Liver (tissue), 8 donors: ENCODE measurements at regions not wholly inside any gene's neighbourhood (a gene's known extent, or its start where the extent isn't known, plus 50 kb on each side); places are given as distances from the start of the nearest gene placed in this dataset.
"Not testable (repeated sequence)": the region's sequence is repeated elsewhere in the genome, so short reads cannot be mapped to it uniquely, and the experiment has no call there.

ENCODE experiments used
- DNase-seq: peaks from one replicate; pipeline ENCODE4 v3.0.0-alpha.2; 2017; ENCODE audit warnings: low spot score
- H3K27ac ChIP-seq, 2 donors: one replicate each; pipeline ENCODE4 v1.7.0; 2013; ENCODE audit warnings: inconsistent platforms in 2 of 2, low read length in 2 of 2, control low read depth in 1 of 2, low read depth in 1 of 2, mild to moderate bottlenecking in 1 of 2
- H3K27me3 ChIP-seq, 4 donors: one replicate each; pipeline versions ENCODE4 v1.6.1 to v1.7.0; 2013; ENCODE audit warnings: low read length in 3 of 4, inconsistent platforms in 1 of 4, mild to moderate bottlenecking in 1 of 4, moderate library complexity in 1 of 4; ENCODE audit not compliant: control insufficient read depth in 4 of 4, insufficient read depth in 4 of 4
- H3K36me3 ChIP-seq, 4 donors: one replicate each; pipeline versions ENCODE4 v1.6.1 to v1.7.0; 2013; ENCODE audit warnings: low read length in 3 of 4, mild to moderate bottlenecking in 3 of 4, low read depth in 1 of 4, moderate library complexity in 1 of 4; ENCODE audit not compliant: control insufficient read depth in 4 of 4, insufficient read depth in 3 of 4
- H3K4me1 ChIP-seq, 4 donors: one replicate each; pipeline versions ENCODE4 v1.6.1 to v1.7.0; 2013; ENCODE audit warnings: low read length in 3 of 4, mild to moderate bottlenecking in 3 of 4, moderate library complexity in 1 of 4; ENCODE audit not compliant: control insufficient read depth in 4 of 4, insufficient read depth in 4 of 4
- H3K4me3 ChIP-seq, 3 donors: one replicate each; pipeline versions ENCODE4 v1.6.1 to v1.7.0; 2013; ENCODE audit warnings: low read length in 3 of 3, control low read depth in 1 of 3, low read depth in 1 of 3, mild to moderate bottlenecking in 1 of 3
- H3K9ac ChIP-seq, 2 donors: one replicate each; pipeline ENCODE4 v1.7.0; 2013; ENCODE audit warnings: low read length in 2 of 2, mild to moderate bottlenecking in 2 of 2, moderate library complexity in 2 of 2, control low read depth in 1 of 2, low read depth in 1 of 2
- H3K9me3 ChIP-seq, 4 donors: one replicate each; pipeline versions ENCODE4 v1.6.1 to v1.7.0; 2013; ENCODE audit warnings: low read length in 3 of 4; ENCODE audit not compliant: control insufficient read depth in 4 of 4
- EGR1 ChIP-seq, 2 donors: IDR thresholded peaks; 2 replicates each; pipeline ENCODE4 v1.6.1; 2016 to 2018; ENCODE audit warnings: antibody characterized with exemption in 2 of 2, low read depth in 2 of 2
- FOXA2 ChIP-seq: IDR thresholded peaks from 2 replicates; pipeline ENCODE4 v1.6.1; 2016; ENCODE audit warnings: antibody characterized with exemption
- GABPA ChIP-seq, 2 donors: IDR thresholded peaks in 1 of 2; conservative IDR thresholded peaks in 1 of 2; 2 replicates each; pipeline ENCODE4 v1.6.1; 2016; ENCODE audit warnings: antibody characterized with exemption in 2 of 2, mild to moderate bottlenecking in 1 of 2, moderate library complexity in 1 of 2
- HNF4A ChIP-seq, 2 donors: conservative IDR thresholded peaks; 2 replicates each; pipeline ENCODE4 v1.6.1; 2016; ENCODE audit warnings: antibody characterized with exemption in 2 of 2, mild to moderate bottlenecking in 2 of 2
- HNF4G ChIP-seq: IDR thresholded peaks from 2 replicates; pipeline ENCODE4 v1.6.1; 2016; ENCODE audit warnings: antibody characterized with exemption
- JUND ChIP-seq, 2 donors: IDR thresholded peaks; 2 replicates each; pipeline ENCODE4 v1.6.1; 2016; ENCODE audit warnings: antibody characterized with exemption in 2 of 2
- NR2F2 ChIP-seq: IDR thresholded peaks from 2 replicates; pipeline ENCODE4 v1.6.1; 2016; ENCODE audit warnings: antibody characterized with exemption
- RAD21 ChIP-seq, 2 donors: IDR thresholded peaks; 2 replicates each; pipeline ENCODE4 v1.6.1; 2016; ENCODE audit warnings: antibody characterized with exemption in 2 of 2, mild to moderate bottlenecking in 2 of 2
- RXRA ChIP-seq, 2 donors: IDR thresholded peaks; 2 replicates each; pipeline ENCODE4 v1.6.1; 2017 to 2018; ENCODE audit warnings: antibody characterized with exemption in 2 of 2, mild to moderate bottlenecking in 1 of 2
- SP1 ChIP-seq: IDR thresholded peaks from 2 replicates; pipeline ENCODE4 v1.6.1; 2018; ENCODE audit warnings: antibody characterized with exemption, mild to moderate bottlenecking
- TAF1 ChIP-seq: conservative IDR thresholded peaks from 2 replicates; pipeline ENCODE4 v1.6.1; 2016; ENCODE audit warnings: antibody characterized with exemption, mild to moderate bottlenecking
- YY1 ChIP-seq: IDR thresholded peaks from 2 replicates; pipeline ENCODE4 v1.6.1; 2016; ENCODE audit warnings: antibody characterized with exemption, mild to moderate bottlenecking
- WGBS: extraction: QIAGEN DNeasy Blood & Tissue Kit; methylation state at CpG from one replicate; pipeline ENCODE4 v1.1.7; 2013; 5-methylcytosine and 5-hydroxymethylcytosine counted together
- TF ChIP-seq, protein P1 (sequence below): fragments of 150-350 bp; IDR thresholded peaks from 2 replicates; pipeline ENCODE4 v1.5.1; 2017; ENCODE audit warnings: improper control_type of control experiment, low read depth, low read length; ENCODE audit not compliant: missing input control
- TF ChIP-seq, protein P2 (sequence below): IDR thresholded peaks from 2 replicates; pipeline ENCODE4 v1.6.1; 2016; ENCODE audit warnings: antibody characterized with exemption
- TF ChIP-seq, protein P3 (sequence below): IDR thresholded peaks from 2 replicates; pipeline ENCODE4 v1.6.1; 2016; ENCODE audit warnings: antibody characterized with exemption, mild to moderate bottlenecking
- TF ChIP-seq, protein P4 (sequence below): IDR thresholded peaks from 2 replicates; pipeline ENCODE4 v1.6.1; 2016; ENCODE audit warnings: antibody characterized with exemption
- TF ChIP-seq, protein P5 (sequence below): IDR thresholded peaks from 2 replicates; pipeline ENCODE4 v1.6.1; 2016; ENCODE audit warnings: antibody characterized with exemption
- donor health status: healthy.
- donor health status: healthy.
- donor health status: healthy.
- donor health status: healthy.
- donor health status: healthy.

DNA sequence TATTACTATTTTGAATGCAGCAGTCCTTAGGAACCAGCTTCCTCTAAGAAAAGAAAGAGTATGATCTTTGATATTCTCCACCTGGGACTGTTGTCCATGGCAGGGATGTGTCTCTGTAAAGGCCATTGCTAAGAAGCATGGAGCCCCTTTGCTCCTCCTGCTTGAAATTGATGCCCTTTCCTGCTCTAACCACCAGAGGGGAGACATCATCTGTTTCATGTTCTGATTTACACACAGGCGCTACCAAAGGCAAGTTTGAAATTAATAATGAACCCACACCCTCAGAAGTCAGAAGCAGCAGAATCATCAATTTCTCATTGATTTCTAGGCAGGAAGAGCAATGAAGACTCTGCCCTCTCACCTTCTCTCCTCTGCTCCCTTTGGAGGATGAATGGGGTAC is 253.8 kb downstream of the RMST start:
- no peak for DNase-seq
- no peak overlapping the region for H3K9ac ChIP-seq

DNA sequence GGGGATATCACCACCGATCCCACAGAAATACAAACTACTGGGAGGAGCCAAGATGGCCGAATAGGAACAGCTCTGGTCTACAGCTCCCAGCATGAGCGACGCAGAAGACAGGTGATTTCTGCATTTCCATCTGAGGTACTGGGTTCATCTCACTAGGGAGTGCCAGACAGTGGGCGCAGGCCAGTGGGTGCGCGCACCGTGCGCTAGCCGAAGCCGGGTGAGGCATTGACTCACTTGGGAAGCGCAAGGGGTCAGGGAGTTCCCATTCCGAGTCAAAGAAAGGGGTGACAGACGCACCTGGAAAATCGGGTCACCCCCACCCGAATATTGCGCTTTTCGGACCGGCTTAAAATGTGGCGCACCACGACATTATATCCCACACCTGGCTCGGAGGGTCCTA is 261.2 kb downstream of the RMST start:
- 94% methylated on average over 22 of the region's 22 CpGs for WGBS
- H3K36me3 ChIP-seq, H3K27me3 ChIP-seq, H3K4me1 ChIP-seq, DNase-seq, H3K9ac ChIP-seq, H3K4me3 ChIP-seq, H3K27ac ChIP-seq, H3K9me3 ChIP-seq: not testable (repeated sequence)

More for the DNA sequence above, 253.8 kb downstream of the RMST start:
- H3K9me3 ChIP-seq: no peaks in the 10 kb centered on the region
- H3K4me1 ChIP-seq: peaks cover 0 to 10% (median 7%) of the 10 kb centered on the region in 4 donors
- no peaks in the 10 kb centered on the region for H3K36me3 ChIP-seq
- no peak overlapping the region for H3K27ac ChIP-seq
- 84% methylated on average over 1 of the region's 1 CpG for WGBS
- TF ChIP-seq RAD21 (IDR thresholded peaks at IDR 0.05) (peak; percentile 58 to 63), YY1 (no peak), HNF4A (conservative IDR thresholded peaks at IDR 0.05) (no peak)
- TF ChIP-seq, protein P1, sequence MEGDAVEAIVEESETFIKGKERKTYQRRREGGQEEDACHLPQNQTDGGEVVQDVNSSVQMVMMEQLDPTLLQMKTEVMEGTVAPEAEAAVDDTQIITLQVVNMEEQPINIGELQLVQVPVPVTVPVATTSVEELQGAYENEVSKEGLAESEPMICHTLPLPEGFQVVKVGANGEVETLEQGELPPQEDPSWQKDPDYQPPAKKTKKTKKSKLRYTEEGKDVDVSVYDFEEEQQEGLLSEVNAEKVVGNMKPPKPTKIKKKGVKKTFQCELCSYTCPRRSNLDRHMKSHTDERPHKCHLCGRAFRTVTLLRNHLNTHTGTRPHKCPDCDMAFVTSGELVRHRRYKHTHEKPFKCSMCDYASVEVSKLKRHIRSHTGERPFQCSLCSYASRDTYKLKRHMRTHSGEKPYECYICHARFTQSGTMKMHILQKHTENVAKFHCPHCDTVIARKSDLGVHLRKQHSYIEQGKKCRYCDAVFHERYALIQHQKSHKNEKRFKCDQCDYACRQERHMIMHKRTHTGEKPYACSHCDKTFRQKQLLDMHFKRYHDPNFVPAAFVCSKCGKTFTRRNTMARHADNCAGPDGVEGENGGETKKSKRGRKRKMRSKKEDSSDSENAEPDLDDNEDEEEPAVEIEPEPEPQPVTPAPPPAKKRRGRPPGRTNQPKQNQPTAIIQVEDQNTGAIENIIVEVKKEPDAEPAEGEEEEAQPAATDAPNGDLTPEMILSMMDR: peak; percentile 32
- H3K27me3 ChIP-seq: peaks cover 0 to 3% (median 0%) of the 10 kb centered on the region in 4 donors
- H3K4me3 ChIP-seq: no peak overlapping the region

DNA sequence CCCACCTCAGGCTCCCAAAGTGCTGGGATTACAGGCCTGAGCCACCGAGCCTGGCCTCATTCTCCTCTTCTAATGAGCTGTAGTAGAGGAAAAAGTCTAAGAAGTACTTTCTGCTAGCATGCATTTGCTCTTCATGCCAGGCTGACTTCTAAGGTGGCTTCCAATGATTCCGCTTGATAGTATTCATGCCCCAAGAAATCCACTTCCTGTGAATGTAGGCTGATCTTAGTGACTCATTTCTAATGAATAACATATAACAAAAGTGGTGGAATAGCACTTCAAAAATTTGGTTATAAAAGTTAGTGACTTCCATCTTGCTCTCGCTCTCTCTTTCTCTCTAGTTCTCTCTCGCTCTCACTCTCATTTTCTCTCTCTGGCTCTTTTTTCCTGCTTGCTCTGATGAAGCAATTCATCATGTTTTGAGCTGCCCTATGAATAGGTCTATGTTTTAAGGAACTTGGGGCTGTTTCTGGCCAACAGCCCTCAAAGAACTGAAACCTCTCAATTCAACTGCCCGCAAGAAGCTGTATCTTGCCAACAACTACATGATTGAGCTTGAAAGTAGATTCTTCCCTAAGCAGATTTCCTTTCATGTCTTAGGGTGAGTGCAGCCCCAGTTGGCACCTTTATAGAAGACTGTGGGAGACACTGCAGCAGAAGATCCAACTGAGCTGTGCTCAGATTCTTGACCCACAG is 282.9 kb downstream of the RMST start:
- no peak overlapping the region for H3K9ac ChIP-seq
- H3K4me1 ChIP-seq: no peaks in the 10 kb centered on the region

More for the DNA sequence above, 282.9 kb downstream of the RMST start:
- no peak overlapping the region for H3K4me3 ChIP-seq
- DNase-seq: no peak
- H3K36me3 ChIP-seq: no peaks in the 10 kb centered on the region
- no peaks in the 10 kb centered on the region for H3K27me3 ChIP-seq
- no peak overlapping the region for H3K27ac ChIP-seq
- no peaks in the 10 kb centered on the region for H3K9me3 ChIP-seq
- WGBS: 89% methylated on average over 5 of the region's 5 CpGs
- TF ChIP-seq, protein P2, sequence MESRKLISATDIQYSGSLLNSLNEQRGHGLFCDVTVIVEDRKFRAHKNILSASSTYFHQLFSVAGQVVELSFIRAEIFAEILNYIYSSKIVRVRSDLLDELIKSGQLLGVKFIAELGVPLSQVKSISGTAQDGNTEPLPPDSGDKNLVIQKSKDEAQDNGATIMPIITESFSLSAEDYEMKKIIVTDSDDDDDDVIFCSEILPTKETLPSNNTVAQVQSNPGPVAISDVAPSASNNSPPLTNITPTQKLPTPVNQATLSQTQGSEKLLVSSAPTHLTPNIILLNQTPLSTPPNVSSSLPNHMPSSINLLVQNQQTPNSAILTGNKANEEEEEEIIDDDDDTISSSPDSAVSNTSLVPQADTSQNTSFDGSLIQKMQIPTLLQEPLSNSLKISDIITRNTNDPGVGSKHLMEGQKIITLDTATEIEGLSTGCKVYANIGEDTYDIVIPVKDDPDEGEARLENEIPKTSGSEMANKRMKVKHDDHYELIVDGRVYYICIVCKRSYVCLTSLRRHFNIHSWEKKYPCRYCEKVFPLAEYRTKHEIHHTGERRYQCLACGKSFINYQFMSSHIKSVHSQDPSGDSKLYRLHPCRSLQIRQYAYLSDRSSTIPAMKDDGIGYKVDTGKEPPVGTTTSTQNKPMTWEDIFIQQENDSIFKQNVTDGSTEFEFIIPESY: no peak
- TF ChIP-seq EGR1 (IDR thresholded peaks at IDR 0.05; ENCODE audit: low read depth in 2 of 2) (no peak), GABPA (IDR thresholded peaks at IDR 0.05 in 1 of 2, conservative IDR thresholded peaks at IDR 0.05 in 1 of 2) (no peak), RAD21 (IDR thresholded peaks at IDR 0.05) (no peak), SP1 (no peak), FOXA2 (no peak), RXRA (IDR thresholded peaks at IDR 0.05) (no peak), TAF1 (no peak), JUND (IDR thresholded peaks at IDR 0.05) (no peak), HNF4G (no peak), NR2F2 (no peak), HNF4A (conservative IDR thresholded peaks at IDR 0.05) (no peak)
- TF ChIP-seq, protein P3, sequence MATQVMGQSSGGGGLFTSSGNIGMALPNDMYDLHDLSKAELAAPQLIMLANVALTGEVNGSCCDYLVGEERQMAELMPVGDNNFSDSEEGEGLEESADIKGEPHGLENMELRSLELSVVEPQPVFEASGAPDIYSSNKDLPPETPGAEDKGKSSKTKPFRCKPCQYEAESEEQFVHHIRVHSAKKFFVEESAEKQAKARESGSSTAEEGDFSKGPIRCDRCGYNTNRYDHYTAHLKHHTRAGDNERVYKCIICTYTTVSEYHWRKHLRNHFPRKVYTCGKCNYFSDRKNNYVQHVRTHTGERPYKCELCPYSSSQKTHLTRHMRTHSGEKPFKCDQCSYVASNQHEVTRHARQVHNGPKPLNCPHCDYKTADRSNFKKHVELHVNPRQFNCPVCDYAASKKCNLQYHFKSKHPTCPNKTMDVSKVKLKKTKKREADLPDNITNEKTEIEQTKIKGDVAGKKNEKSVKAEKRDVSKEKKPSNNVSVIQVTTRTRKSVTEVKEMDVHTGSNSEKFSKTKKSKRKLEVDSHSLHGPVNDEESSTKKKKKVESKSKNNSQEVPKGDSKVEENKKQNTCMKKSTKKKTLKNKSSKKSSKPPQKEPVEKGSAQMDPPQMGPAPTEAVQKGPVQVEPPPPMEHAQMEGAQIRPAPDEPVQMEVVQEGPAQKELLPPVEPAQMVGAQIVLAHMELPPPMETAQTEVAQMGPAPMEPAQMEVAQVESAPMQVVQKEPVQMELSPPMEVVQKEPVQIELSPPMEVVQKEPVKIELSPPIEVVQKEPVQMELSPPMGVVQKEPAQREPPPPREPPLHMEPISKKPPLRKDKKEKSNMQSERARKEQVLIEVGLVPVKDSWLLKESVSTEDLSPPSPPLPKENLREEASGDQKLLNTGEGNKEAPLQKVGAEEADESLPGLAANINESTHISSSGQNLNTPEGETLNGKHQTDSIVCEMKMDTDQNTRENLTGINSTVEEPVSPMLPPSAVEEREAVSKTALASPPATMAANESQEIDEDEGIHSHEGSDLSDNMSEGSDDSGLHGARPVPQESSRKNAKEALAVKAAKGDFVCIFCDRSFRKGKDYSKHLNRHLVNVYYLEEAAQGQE: no peak
- TF ChIP-seq, protein P4, sequence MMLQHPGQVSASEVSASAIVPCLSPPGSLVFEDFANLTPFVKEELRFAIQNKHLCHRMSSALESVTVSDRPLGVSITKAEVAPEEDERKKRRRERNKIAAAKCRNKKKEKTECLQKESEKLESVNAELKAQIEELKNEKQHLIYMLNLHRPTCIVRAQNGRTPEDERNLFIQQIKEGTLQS: no peak
- TF ChIP-seq, protein P1: no peak
- TF ChIP-seq, protein P5, sequence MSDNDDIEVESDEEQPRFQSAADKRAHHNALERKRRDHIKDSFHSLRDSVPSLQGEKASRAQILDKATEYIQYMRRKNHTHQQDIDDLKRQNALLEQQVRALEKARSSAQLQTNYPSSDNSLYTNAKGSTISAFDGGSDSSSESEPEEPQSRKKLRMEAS: no peak
